ENCODE measurements at regions not wholly inside any gene's neighbourhood (a gene's known extent, or its start where the extent isn't known, plus 50 kb on each side); places are given as distances from the start of the nearest gene placed in this dataset.

GRCh38 chr6:121806116-121806515 lies 370.7 kb downstream of the GJA1 start:
- no peak overlapping the region for H3K4me3 ChIP-seq (ENCODE audit: low read depth, low read length)
- TF ChIP-seq CTCF (IDR thresholded peaks at IDR 0.05; ENCODE audit: borderline replicate concordance, insufficient read depth, low read depth, low read length): no peak

GRCh38 chr6:121809211-121809610 lies 373.8 kb downstream of the GJA1 start:
- no peak for TF ChIP-seq CTCF (IDR thresholded peaks at IDR 0.05; ENCODE audit: borderline replicate concordance, insufficient read depth, low read depth, low read length)
- no peak overlapping the region for H3K4me3 ChIP-seq (ENCODE audit: low read depth, low read length)

GRCh38 chr6:121810158-121811032 lies 374.9 kb downstream of the GJA1 start:
- TF ChIP-seq CTCF (IDR thresholded peaks at IDR 0.05; ENCODE audit: borderline replicate concordance, insufficient read depth, low read depth, low read length): no peak
- no peak overlapping the region for H3K4me3 ChIP-seq (ENCODE audit: low read depth, low read length)

GRCh38 chr6:121811106-121811505 lies 375.7 kb downstream of the GJA1 start:
- no peak overlapping the region for H3K4me3 ChIP-seq (ENCODE audit: low read depth, low read length)
- TF ChIP-seq CTCF (IDR thresholded peaks at IDR 0.05; ENCODE audit: borderline replicate concordance, insufficient read depth, low read depth, low read length): no peak

GRCh38 chr6:121816361-121816760 lies 380.9 kb downstream of the GJA1 start:
- H3K4me3 ChIP-seq (ENCODE audit: low read depth, low read length): no peak overlapping the region
- no peak for TF ChIP-seq CTCF (IDR thresholded peaks at IDR 0.05; ENCODE audit: borderline replicate concordance, insufficient read depth, low read depth, low read length)

- TF ChIP-seq CTCF (IDR thresholded peaks at IDR 0.05; ENCODE audit: borderline replicate concordance, insufficient read depth, low read depth, low read length): no peak
- no peak overlapping the region for H3K4me3 ChIP-seq (ENCODE audit: low read depth, low read length)
Observed at GRCh38 chr6:121816906-121817540, 381.6 kb downstream of the GJA1 start.

GRCh38 chr6:121823437-121823851 lies 388.0 kb downstream of the GJA1 start:
- TF ChIP-seq CTCF (IDR thresholded peaks at IDR 0.05; ENCODE audit: borderline replicate concordance, insufficient read depth, low read depth, low read length): no peak
- no peak overlapping the region for H3K4me3 ChIP-seq (ENCODE audit: low read depth, low read length)
